ENCODE measurements at regions not wholly inside any gene's neighbourhood (a gene's known extent, or its start where the extent isn't known, plus 50 kb on each side); places are given as distances from the start of the nearest gene placed in this dataset.

DNA sequence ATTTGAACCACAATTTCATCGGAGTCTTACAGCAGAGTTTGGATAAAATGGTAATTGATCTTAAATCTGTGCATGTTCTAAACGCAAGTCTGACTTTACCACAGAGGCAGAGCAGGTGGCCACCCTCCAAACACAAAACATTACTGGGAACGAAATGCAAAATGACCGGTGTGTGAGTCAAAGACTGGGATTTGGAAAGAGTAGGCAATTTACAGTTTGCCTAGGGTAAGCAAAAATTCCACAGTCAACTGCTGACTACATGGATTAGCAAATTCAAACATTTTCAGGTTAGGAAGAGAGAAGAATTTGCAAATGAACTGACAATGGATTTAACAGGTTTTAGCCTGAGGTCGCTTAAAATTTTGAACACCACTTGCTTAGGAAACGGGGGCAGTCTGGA is 444.4 kb downstream of the HDGFL1 start:
- TF ChIP-seq, protein P1, sequence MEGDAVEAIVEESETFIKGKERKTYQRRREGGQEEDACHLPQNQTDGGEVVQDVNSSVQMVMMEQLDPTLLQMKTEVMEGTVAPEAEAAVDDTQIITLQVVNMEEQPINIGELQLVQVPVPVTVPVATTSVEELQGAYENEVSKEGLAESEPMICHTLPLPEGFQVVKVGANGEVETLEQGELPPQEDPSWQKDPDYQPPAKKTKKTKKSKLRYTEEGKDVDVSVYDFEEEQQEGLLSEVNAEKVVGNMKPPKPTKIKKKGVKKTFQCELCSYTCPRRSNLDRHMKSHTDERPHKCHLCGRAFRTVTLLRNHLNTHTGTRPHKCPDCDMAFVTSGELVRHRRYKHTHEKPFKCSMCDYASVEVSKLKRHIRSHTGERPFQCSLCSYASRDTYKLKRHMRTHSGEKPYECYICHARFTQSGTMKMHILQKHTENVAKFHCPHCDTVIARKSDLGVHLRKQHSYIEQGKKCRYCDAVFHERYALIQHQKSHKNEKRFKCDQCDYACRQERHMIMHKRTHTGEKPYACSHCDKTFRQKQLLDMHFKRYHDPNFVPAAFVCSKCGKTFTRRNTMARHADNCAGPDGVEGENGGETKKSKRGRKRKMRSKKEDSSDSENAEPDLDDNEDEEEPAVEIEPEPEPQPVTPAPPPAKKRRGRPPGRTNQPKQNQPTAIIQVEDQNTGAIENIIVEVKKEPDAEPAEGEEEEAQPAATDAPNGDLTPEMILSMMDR (IDR thresholded peaks at IDR 0.05; ENCODE audit: low read depth, low read length), result no peak
- no peak for TF ChIP-seq EZH2phosphoT487 (IDR thresholded peaks at IDR 0.05; ENCODE audit: low read depth)

Measured in OCI-LY3 (cell line).